ENCODE measurements at regions not wholly inside any gene's neighbourhood (a gene's known extent, or its start where the extent isn't known, plus 50 kb on each side); places are given as distances from the start of the nearest gene placed in this dataset.

- no peak for ATAC-seq
- TF ChIP-seq OSR1 (CRISPR knock-in tag; IDR thresholded peaks at IDR 0.05) (no peak), ZFP3 (CRISPR knock-in tag; IDR thresholded peaks at IDR 0.05) (no peak), ESRRG (CRISPR knock-in tag; IDR thresholded peaks at IDR 0.05) (no peak), TSHZ2 (CRISPR knock-in tag; IDR thresholded peaks at IDR 0.05) (no peak), GLIS3 (CRISPR knock-in tag; IDR thresholded peaks at IDR 0.05) (no peak), ZC3H10 (CRISPR knock-in tag; IDR thresholded peaks at IDR 0.05) (no peak), PPARA (CRISPR knock-in tag; IDR thresholded peaks at IDR 0.05; ENCODE audit: borderline replicate concordance) (no peak), ZNF70 (CRISPR knock-in tag; IDR thresholded peaks at IDR 0.05) (no peak), TOX (CRISPR knock-in tag; IDR thresholded peaks at IDR 0.05; ENCODE audit: borderline replicate concordance) (no peak), SNAI2 (CRISPR knock-in tag; IDR thresholded peaks at IDR 0.05) (no peak), ZNF565 (CRISPR knock-in tag; conservative IDR thresholded peaks at IDR 0.05; ENCODE audit: low read depth) (no peak), CREB5 (CRISPR knock-in tag; IDR thresholded peaks at IDR 0.05; ENCODE audit: low read depth) (no peak), ARNTL (CRISPR knock-in tag; IDR thresholded peaks at IDR 0.05; ENCODE audit: borderline replicate concordance, low read depth) (no peak), ZNF8 (CRISPR knock-in tag; IDR thresholded peaks at IDR 0.05) (no peak), CSRNP3 (CRISPR knock-in tag; IDR thresholded peaks at IDR 0.05) (no peak)
Measured at GRCh38 chr12:107533218-107533617, 152.4 kb upstream of the PWP1 start.

GRCh38 chr12:107536613-107537012 is 149.0 kb upstream of the PWP1 start:
- TF ChIP-seq TCF4 (CRISPR knock-in tag; IDR thresholded peaks at IDR 0.05; ENCODE audit: borderline replicate concordance) (no peak), CSRNP3 (CRISPR knock-in tag; IDR thresholded peaks at IDR 0.05) (no peak), ZNF70 (CRISPR knock-in tag; IDR thresholded peaks at IDR 0.05) (no peak), BACH2 (CRISPR knock-in tag; IDR thresholded peaks at IDR 0.05; ENCODE audit: borderline replicate concordance) (no peak), ARNTL (CRISPR knock-in tag; IDR thresholded peaks at IDR 0.05; ENCODE audit: borderline replicate concordance, low read depth) (no peak), ISL1 (CRISPR knock-in tag; IDR thresholded peaks at IDR 0.05) (no peak), ZNF565 (CRISPR knock-in tag; conservative IDR thresholded peaks at IDR 0.05; ENCODE audit: low read depth) (no peak)
- no peak for ATAC-seq

- TF ChIP-seq PPARA (CRISPR knock-in tag; IDR thresholded peaks at IDR 0.05; ENCODE audit: borderline replicate concordance) = no peak
- no peak for TF ChIP-seq POU6F1 (CRISPR knock-in tag; IDR thresholded peaks at IDR 0.05; ENCODE audit: borderline replicate concordance, low read depth)
- no peak for TF ChIP-seq SNAI2 (CRISPR knock-in tag; IDR thresholded peaks at IDR 0.05)
- TF ChIP-seq TSHZ2 (CRISPR knock-in tag; IDR thresholded peaks at IDR 0.05) = no peak
- TF ChIP-seq CSDC2 (CRISPR knock-in tag; IDR thresholded peaks at IDR 0.05) = no peak
- TF ChIP-seq PATZ1 (CRISPR knock-in tag; IDR thresholded peaks at IDR 0.05; ENCODE audit: borderline replicate concordance) = no peak
Measured at GRCh38 chr12:107537464-107538119, 148.0 kb upstream of the PWP1 start.

More at GRCh38 chr12:107537464-107538119, 148.0 kb upstream of the PWP1 start:
- ATAC-seq = no peak
